ENCODE measurements at regions not wholly inside any gene's neighbourhood (a gene's known extent, or its start where the extent isn't known, plus 50 kb on each side); places are given as distances from the start of the nearest gene placed in this dataset.

- TF ChIP-seq EZH2 (IDR thresholded peaks at IDR 0.05; ENCODE audit: low read length, missing control alignments) (no peak), CTCF (conservative IDR thresholded peaks at IDR 0.05 in 1 of 2, IDR thresholded peaks at IDR 0.05 in 1 of 2; ENCODE audit: low read depth in 1 of 2, low read length in 2 of 2) (no peak)
These were observed 167.5 kb downstream of the CD83 start for GRCh38 chr6:14284969-14285590.
